A549 (cell line): ENCODE measurements at regions not wholly inside any gene's neighbourhood (a gene's known extent, or its start where the extent isn't known, plus 50 kb on each side); places are given as distances from the start of the nearest gene placed in this dataset.

Source experiments
- ATAC-seq, 2 experiments: fragments of 200-7000 bp in 1 of 2; fragments of >200 bp in 1 of 2; cut with Nextera tagmentation in 1 of 2; cut with Tn5 transposase in 1 of 2; 3 replicates each; pipeline versions ENCODE4 v1.8.0 to v1.9.1; 2018 to 2020; ENCODE audit warnings: mild to moderate bottlenecking in 1 of 2, moderate library complexity in 1 of 2
- CTCF ChIA-PET: fragments of 300-600 bp; sonication (Branson Sonifier 250); formaldehyde crosslinking; extraction: SDS; loops from one replicate; lab custom pipeline; 2021; ENCODE audit warnings: antibody characterized with exemption, inconsistent platforms; lab: Yijun Ruan, JAX
- POLR2A ChIA-PET: fragments of 350-600 bp; formaldehyde crosslinking; extraction: SDS; loops from one replicate; lab custom pipeline; 2021; ENCODE audit warnings: antibody characterized with exemption, inconsistent platforms; lab: Yijun Ruan, JAX
- DNase-seq, 2 experiments: peaks; one replicate each; pipeline versions ENCODE4 v3.0.0 to v3.0.0-alpha.2; 2011 to 2016; ENCODE audit warnings: low read depth in 1 of 2, low spot score in 1 of 2
- FAIRE-seq: peaks from 2 replicates; lab custom pipeline; 2011; peaks lifted over from hg19 to GRCh38; lab: Jason Lieb, UNC
- H3K27ac ChIP-seq, 2 experiments: fragments of >200 bp; sonication (Bioruptor Twin); formaldehyde crosslinking; 3 replicates each; pipeline ENCODE4 v1.5.1; 2016 to 2017
- H3K4me1 ChIP-seq: fragments of >200 bp; sonication (Bioruptor Twin); formaldehyde crosslinking; 3 replicates; pipeline ENCODE4 v1.6.1; 2016
- H3K4me2 ChIP-seq: fragments of >200 bp; sonication (Bioruptor Twin); formaldehyde crosslinking; 3 replicates; pipeline ENCODE4 v1.6.1; 2016
- H3K4me3 ChIP-seq: fragments of >200 bp; sonication (Bioruptor Twin); formaldehyde crosslinking; 3 replicates; pipeline ENCODE4 v1.5.1; 2016
- H3K9me3 ChIP-seq: fragments of >200 bp; sonication (Bioruptor Twin); formaldehyde crosslinking; 3 replicates; pipeline ENCODE4 v1.6.1; 2016
- ATOH8 ChIP-seq: fragments of 250-450 bp; sonication (Bioruptor Pico); IDR thresholded peaks from 2 replicates; pipeline ENCODE4 v1.5.0; 2020; ENCODE audit warnings: low read depth, mild to moderate bottlenecking, moderate library complexity
- CBX2 ChIP-seq: fragments of 200-600 bp; sonication (generic); IDR thresholded peaks from 2 replicates; pipeline ENCODE4 v1.6.1; 2016; ENCODE audit warnings: low read depth, mild to moderate bottlenecking, borderline replicate concordance
- CHD2 ChIP-seq: fragments of 150-350 bp; IDR thresholded peaks from 2 replicates; pipeline ENCODE4 v1.6.1; 2014; ENCODE audit warnings: low read length; ENCODE audit not compliant: partially characterized antibody
- EHMT2 ChIP-seq: fragments of 200-600 bp; sonication (generic); IDR thresholded peaks from 2 replicates; pipeline ENCODE4 v1.6.1; 2016; ENCODE audit warnings: antibody characterized with exemption, low read depth, mild to moderate bottlenecking, moderate library complexity
- ELK1 ChIP-seq: fragments of 150-350 bp; IDR thresholded peaks from 2 replicates; pipeline ENCODE4 v1.6.1; 2014; ENCODE audit warnings: low read depth, mild to moderate bottlenecking, low read length
- FOSB ChIP-seq: fragments of 250-450 bp; sonication (Bioruptor Pico); IDR thresholded peaks from 2 replicates; pipeline ENCODE4 v1.5.0; 2020; ENCODE audit warnings: mild to moderate bottlenecking, moderate library complexity
- FOXS1 ChIP-seq: fragments of 250-450 bp; sonication (Bioruptor Pico); IDR thresholded peaks from 2 replicates; pipeline ENCODE4 v1.5.0; 2020; ENCODE audit warnings: mild to moderate bottlenecking, moderate library complexity
- GATA3 ChIP-seq: IDR thresholded peaks from 2 replicates; pipeline ENCODE4 v1.6.1; 2012; ENCODE audit warnings: borderline replicate concordance
- HES2 ChIP-seq: fragments of >200 bp; sonication (Bioruptor Twin); formaldehyde crosslinking; IDR thresholded peaks from 2 replicates; pipeline ENCODE4 v1.6.1; 2016
- NFE2L2 ChIP-seq: fragments of 150-350 bp; conservative IDR thresholded peaks from 2 replicates; pipeline ENCODE4 v1.6.1; 2014; ENCODE audit warnings: low read length
- NPAS2 ChIP-seq: fragments of 250-450 bp; sonication (Bioruptor Pico); IDR thresholded peaks from 2 replicates; pipeline ENCODE4 v1.8.0; 2022; ENCODE audit warnings: mild to moderate bottlenecking, moderate library complexity, borderline replicate concordance
- REST ChIP-seq: fragments of 200-600 bp; sonication (generic); IDR thresholded peaks from 2 replicates; pipeline ENCODE4 v1.6.1; 2016; ENCODE audit warnings: antibody characterized with exemption, mild to moderate bottlenecking, moderate library complexity
- RFX5 ChIP-seq: fragments of 450-650 bp; IDR thresholded peaks from 2 replicates; pipeline ENCODE4 v1.7.1; 2014; ENCODE audit warnings: antibody characterized with exemption, mild to moderate bottlenecking, moderate library complexity
- RNF2 ChIP-seq: fragments of 200-600 bp; sonication (generic); IDR thresholded peaks from 2 replicates; pipeline ENCODE4 v1.6.1; 2016; ENCODE audit warnings: low read depth, mild to moderate bottlenecking, antibody characterized with exemption, moderate library complexity, borderline replicate concordance
- SREBF2 ChIP-seq: fragments of 450-650 bp; IDR thresholded peaks from 2 replicates; pipeline ENCODE4 v1.6.1; 2014; ENCODE audit warnings: mild to moderate bottlenecking, moderate library complexity
- TFCP2L1 ChIP-seq: fragments of 250-450 bp; sonication (Bioruptor Pico); IDR thresholded peaks from 2 replicates; pipeline ENCODE4 v1.5.0; 2021; ENCODE audit warnings: mild to moderate bottlenecking
- ZNF302 ChIP-seq: fragments of 250-450 bp; sonication (Bioruptor Pico); IDR thresholded peaks from 2 replicates; pipeline ENCODE4 v1.9.0; 2021; ENCODE audit warnings: inconsistent platforms, mild to moderate bottlenecking, moderate library complexity
- WGBS: methylation state at CpG from one replicate; pipeline ENCODE4 v1.1.6; 2017; ENCODE audit errors: missing lambda C conversion rate; 5-methylcytosine and 5-hydroxymethylcytosine counted together

- TF ChIP-seq RFX5 = no peak
- no peak for TF ChIP-seq RNF2
- no peak for TF ChIP-seq NPAS2 (CRISPR knock-in tag)
- TF ChIP-seq ELK1 = no peak
- no peak for TF ChIP-seq FOSB
- TF ChIP-seq HES2 = no peak
- no peak for TF ChIP-seq FOXS1
- no peak for TF ChIP-seq NFE2L2
- no peak for TF ChIP-seq TFCP2L1 (CRISPR knock-in tag)
- no peak for TF ChIP-seq REST
- TF ChIP-seq ATOH8 = no peak
- no peak for TF ChIP-seq GATA3
- no peak for TF ChIP-seq SREBF2
- TF ChIP-seq CBX2 = no peak
- TF ChIP-seq ZNF302 (CRISPR knock-in tag) = no peak
- no peak for TF ChIP-seq CHD2
- TF ChIP-seq, all 56 proteins: peak for 0
- ATAC-seq (no peak), FAIRE-seq (no peak), DNase-seq (no peak)
- Histone ChIP-seq H3K9me3 (no peaks in the 10 kb centered on the region), H3K4me3 (no peak overlapping the region), H3K27ac (no peak overlapping the region), H3K4me1 (no peaks in the 10 kb centered on the region), H3K4me2 (no peak overlapping the region)
- CTCF ChIA-PET = no interaction called here
- POLR2A ChIA-PET = no interaction called here
- 39% methylated on average over 8 of the region's 9 CpGs for WGBS
Observed at GRCh38 chr11:119496469-119496868, 73.5 kb upstream of the THY1 start.

- Histone ChIP-seq H3K4me3 (no peak overlapping the region), H3K4me2 (no peak overlapping the region), H3K4me1 (no peaks in the 10 kb centered on the region), H3K27ac (no peak overlapping the region), H3K9me3 (no peaks in the 10 kb centered on the region)
- DNase-seq = no peak
- no peak for FAIRE-seq
- ATAC-seq = peak in 1 of 2 experiments; percentile 45; a peak in 1 of 6 replicates
- POLR2A ChIA-PET = no interaction called here
- TF ChIP-seq REST = peak; percentile 85
- TF ChIP-seq EHMT2 = peak; percentile 65; the same call in 1 of the 2 replicates
- no peak for TF ChIP-seq FOSB
- CTCF ChIA-PET = interaction anchor here (0.7 to 2.0 kb wide), 4 partner anchors 10 to 614 kb away, joined by 3 to 7 read pairs (median 4); no protein-coding TSS in a partner anchor
- 38% methylated on average over 4 of the region's 4 CpGs for WGBS
Observed at GRCh38 chr11:119493712-119494111, 70.7 kb upstream of the THY1 start.
